Omental fat pad (tissue), 3 donors: ENCODE measurements at regions not wholly inside any gene's neighbourhood (a gene's known extent, or its start where the extent isn't known, plus 50 kb on each side); places are given as distances from the start of the nearest gene placed in this dataset.

Experiments
- ATAC-seq: fragments of 150-250 bp; one replicate; pipeline ENCODE4 v1.9.1; 2016; ENCODE audit warnings: mild to moderate bottlenecking, moderate library complexity; ENCODE audit not compliant: low FRiP score
- DNase-seq: peaks from one replicate; pipeline ENCODE4 v3.0.0-alpha.2; 2019; ENCODE audit warnings: low spot score
- TF ChIP-seq, protein P1 (sequence below), 3 donors: fragments of 450-650 bp; IDR thresholded peaks; one replicate each; pipeline ENCODE4 v1.5.1; 2016 to 2017; ENCODE audit warnings: antibody characterized with exemption in 3 of 3, mild to moderate bottlenecking in 3 of 3, moderate library complexity in 2 of 3

DNA sequence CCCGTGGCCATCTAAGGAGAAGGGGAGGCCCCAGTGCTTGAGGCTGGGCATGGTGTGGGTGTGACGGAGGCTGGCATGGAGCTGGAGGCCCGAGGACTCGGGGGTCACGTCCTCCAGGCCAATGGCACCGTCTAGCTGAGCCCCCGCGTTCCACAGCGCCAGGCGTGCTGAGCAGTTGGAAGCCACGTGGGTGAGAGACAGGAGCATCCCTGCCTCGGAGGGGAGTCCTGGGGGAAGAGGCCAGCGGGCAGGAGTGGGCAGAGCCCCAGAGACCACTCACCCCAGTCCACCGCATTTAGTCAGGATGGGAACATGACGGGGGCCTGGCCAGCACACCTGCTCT is 78.8 kb downstream of the RMI2 start:
- TF ChIP-seq, protein P1, sequence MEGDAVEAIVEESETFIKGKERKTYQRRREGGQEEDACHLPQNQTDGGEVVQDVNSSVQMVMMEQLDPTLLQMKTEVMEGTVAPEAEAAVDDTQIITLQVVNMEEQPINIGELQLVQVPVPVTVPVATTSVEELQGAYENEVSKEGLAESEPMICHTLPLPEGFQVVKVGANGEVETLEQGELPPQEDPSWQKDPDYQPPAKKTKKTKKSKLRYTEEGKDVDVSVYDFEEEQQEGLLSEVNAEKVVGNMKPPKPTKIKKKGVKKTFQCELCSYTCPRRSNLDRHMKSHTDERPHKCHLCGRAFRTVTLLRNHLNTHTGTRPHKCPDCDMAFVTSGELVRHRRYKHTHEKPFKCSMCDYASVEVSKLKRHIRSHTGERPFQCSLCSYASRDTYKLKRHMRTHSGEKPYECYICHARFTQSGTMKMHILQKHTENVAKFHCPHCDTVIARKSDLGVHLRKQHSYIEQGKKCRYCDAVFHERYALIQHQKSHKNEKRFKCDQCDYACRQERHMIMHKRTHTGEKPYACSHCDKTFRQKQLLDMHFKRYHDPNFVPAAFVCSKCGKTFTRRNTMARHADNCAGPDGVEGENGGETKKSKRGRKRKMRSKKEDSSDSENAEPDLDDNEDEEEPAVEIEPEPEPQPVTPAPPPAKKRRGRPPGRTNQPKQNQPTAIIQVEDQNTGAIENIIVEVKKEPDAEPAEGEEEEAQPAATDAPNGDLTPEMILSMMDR (IDR thresholded peaks at IDR 0.05) = no peak
- no peak for DNase-seq
- no peak for ATAC-seq

DNA sequence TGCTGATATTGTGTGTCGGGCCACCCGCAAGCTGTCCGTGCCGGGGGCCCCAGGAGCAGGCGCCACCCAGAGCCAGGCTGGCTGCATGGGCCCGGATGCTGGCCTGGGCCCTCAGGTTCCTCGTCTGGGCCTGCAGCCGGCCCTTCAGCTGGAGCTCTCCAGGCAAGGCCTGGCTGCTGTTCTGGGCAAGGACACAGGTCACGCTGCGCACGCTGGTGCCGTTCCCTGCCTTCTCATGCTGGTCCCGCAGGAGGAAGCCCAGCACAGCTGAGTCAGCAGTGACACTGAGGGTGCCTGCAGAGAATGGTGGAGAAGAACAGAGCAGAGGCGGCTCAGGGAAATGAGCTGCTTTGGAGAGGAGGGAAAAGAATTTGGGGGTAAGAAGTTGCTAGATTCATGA is 79.9 kb downstream of the RMI2 start:
- no peak for ATAC-seq
- TF ChIP-seq, protein P1 (IDR thresholded peaks at IDR 0.05) = no peak
- DNase-seq = no peak

DNA sequence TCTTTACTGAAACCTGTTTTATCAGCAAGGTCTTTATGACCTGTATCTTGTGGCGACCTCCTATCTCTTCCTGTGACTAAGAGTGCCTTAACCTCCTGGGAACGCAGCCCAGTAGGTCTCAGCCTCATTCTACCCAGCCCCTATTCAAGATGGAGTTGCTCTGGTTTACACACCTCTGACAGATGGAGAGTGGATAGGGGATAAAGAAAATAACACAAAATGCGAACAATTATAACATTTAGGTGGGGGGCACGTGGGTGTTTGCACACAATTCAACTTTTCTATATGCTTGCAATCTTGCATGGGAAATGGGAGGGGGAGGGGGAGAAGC is 83.3 kb downstream of the RMI2 start:
- ATAC-seq (no peak), DNase-seq (no peak)
- TF ChIP-seq, protein P1 (IDR thresholded peaks at IDR 0.05) = no peak

DNA sequence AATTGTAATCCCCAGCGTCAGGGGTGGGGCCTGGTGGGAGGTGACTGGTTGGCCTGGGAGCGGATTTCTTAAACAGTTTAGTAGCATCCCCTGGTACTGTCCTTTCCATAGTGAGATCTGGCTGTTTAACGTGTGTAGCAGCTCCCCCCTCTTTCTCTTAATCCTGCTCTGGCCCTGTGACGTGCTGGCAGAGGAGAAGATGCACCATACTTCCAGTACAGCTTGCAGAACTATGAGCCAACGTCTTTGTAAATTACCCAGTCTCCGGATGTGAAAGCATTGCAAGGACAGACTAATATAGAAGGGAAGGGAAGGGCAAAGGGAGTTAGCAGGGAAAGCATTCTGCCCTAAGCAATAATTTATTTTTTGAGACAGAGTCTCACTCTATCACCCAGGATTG is 83.9 kb downstream of the RMI2 start:
- no peak for DNase-seq
- no peak for ATAC-seq
- TF ChIP-seq, protein P1 (IDR thresholded peaks at IDR 0.05) = no peak

DNA sequence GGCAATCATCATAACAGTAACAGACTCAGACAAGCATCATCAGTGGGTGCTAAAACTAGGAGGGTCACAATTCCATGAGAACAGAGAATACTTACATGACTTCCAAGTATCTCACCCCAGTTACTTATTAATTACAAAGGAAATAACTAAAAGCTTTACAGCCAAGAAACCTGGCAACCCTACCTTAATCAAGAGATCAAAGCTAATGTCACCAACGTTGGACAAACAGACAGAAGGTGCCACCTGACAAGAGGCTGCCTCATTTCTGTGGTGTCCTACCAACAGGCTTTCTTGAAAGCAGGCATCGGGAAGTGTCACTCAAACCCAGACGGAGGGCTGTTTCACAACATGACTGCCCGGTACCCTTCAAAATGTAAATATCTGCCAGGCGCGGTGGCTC is 84.6 kb downstream of the RMI2 start:
- TF ChIP-seq, protein P1 (IDR thresholded peaks at IDR 0.05) = no peak
- DNase-seq (no peak), ATAC-seq (no peak)

DNA sequence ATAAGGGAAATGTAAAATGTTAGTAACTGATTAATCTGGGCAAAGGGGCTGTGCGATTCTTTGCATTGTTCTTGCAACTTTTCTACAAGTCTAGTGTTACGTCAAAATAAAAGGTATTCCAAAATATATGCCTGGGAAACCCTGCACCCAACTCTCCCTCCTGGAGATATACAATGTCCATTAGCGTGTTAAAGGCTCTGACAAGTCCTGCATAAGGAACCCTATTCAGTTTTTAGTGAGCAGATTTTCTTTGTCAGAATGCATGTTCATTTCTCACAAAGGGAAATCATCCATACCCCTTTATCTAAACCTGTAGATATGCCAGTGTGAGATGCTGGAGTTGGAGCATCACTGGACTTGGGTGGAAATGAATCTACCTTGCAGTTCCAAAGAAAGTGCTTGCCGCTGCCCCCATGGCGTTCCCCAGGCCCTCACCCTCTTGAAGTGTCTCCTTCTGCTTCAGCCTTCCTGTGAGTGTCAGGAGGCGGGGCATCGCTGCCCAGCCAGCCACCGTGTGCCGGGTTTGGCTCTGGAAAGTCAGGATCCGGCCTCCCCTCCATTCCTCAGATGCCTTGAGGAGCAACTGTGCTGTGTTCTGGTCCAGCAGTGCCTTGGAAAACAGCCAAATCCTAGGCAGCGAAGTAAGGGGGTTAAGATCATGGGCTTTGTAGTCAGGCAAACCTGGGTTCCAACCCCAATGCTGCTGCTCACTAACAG is 85.5 kb downstream of the RMI2 start:
- TF ChIP-seq, protein P1 (IDR thresholded peaks at IDR 0.05) = no peak
- ATAC-seq = no peak
- DNase-seq = no peak

DNA sequence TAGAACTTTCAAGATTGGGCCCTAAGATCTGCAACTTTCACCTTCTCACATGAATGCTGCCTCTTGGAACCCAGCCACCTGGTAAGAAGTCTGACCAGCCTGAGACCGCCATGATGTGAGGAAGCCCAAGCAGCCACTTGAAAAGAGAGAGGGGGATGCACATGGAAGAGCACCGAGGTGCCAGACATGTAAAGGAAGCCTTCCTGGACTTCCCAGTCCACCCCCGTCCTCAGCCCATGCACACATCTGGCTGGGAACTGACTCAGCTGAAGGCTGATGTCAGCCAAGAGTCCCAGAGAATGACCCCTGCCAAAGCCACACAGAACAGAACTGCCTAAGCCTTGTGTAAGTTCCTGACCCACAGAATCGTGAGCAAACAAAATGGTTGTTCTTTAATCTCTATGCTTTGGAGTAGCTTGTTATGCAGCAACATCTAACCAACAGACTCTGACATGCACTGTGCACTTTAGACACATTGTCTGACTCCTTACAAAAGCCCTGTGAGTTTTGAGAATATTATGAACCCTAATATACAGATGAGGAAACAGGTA is 86.7 kb downstream of the RMI2 start:
- DNase-seq = no peak
- ATAC-seq = no peak
- TF ChIP-seq, protein P1 (IDR thresholded peaks at IDR 0.05) = no peak
